ENCODE measurements at regions not wholly inside any gene's neighbourhood (a gene's known extent, or its start where the extent isn't known, plus 50 kb on each side); places are given as distances from the start of the nearest gene placed in this dataset.
A peak's percentile ranks its signal among the peaks of the same experiment; 100 is the strongest.

DNA sequence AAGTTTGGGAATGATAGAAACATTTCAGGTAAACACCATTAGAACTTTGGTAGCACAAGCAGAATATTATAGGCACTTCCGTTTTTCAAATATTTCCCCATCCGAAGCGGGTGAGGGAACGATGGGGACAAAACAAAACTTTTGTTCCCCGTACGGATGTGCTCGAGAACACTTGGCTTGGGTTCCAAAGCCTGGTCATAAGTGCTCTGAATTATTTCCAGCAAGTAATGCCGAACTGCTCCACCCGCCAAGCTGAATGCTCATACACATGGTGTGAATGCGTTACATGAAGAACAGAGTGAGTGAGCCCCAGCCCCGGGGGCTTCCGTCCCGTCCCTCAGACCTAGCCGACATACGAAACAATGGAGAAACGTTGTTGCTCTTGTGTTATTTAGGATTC is 438.2 kb upstream of the ARRDC4 start:
- in situ Hi-C loops (cut with HindIII; ENCODE audit: low sequenced_read_pairs): no loop called here
- no peak for DNase-seq (ENCODE audit: low spot score)

DNA sequence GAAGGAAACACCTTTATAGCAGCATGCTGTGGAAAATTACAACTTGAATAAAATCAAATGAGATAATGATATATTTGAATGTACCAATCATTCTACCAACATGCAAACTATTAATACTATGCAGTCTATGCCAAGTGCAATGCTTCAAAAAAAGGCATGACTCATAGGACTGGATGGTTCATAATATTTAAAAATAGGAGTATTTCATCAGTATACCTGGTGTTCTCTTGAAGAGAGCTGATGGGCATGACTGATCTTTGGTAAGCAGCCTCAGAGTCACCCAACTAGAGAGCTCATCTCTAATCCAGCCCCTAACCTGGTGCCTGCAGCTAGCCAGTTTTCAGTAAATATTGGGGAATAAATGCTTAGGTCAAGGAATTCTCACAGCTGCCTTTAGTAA is 434.7 kb upstream of the ARRDC4 start:
- in situ Hi-C loops (cut with HindIII; ENCODE audit: low sequenced_read_pairs): no loop called here
- no peak for DNase-seq (ENCODE audit: low spot score)

DNA sequence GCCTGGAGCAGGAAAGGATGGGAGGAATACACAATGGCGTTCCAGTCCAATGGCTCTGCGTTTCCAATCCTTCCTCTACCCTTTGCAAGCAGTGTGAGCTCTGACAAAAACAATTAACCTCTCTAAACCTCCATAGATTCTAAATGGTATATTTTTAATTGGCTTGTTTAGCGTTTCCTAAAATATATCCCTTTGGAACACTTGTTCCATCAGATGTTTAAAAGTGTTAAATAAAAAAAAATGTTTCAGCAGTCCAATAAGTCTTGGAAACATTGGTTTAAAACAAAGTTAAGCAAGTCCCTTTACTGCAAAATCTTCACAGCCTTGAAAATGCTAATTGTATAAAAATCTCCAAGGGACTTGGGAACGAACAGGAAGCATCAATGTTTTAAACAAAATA is 432.3 kb upstream of the ARRDC4 start:
- no peak for DNase-seq (ENCODE audit: low spot score)
- in situ Hi-C loops (cut with HindIII; ENCODE audit: low sequenced_read_pairs): no loop called here

DNA sequence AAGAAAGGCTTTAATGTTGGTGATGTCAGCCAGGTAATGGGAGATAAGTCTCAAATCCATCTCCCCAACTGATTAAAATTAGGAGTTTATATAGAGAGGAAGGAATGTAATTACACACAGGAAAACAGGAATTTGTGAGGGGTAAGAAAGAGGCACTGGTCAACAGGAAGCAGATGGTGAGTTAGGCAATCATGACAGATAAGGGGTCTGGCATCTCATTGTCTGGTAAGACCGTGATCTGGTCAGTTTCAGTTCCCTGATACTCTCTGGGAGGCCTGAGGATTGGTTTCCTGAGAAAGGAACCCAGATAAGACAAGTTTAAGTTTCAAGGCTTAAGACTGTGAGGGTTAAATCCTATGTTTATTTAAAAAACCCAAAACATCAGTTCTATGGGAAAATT is 414.7 kb upstream of the ARRDC4 start:
- in situ Hi-C loops (cut with HindIII; ENCODE audit: low sequenced_read_pairs): no loop called here
- no peak for DNase-seq (ENCODE audit: low spot score)

DNA sequence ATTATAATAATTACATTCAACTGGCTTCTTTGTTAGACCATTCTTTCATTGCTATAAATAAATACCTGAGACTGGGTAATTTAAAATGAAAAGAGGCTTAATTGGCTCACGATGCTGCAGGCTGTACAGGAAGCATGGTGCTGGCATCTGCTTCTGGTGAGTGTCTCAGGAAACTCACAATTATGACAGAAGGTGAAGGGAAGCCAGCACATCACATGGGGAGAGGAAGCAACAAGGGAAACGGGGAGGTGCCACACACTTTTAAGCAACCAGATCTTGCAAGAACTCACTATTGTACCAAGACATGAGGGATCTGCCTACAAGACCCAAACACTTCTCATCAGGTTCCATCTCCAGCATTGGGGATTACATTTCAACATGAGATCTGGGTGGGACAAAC is 413.1 kb upstream of the ARRDC4 start:
- in situ Hi-C loops (cut with HindIII; ENCODE audit: low sequenced_read_pairs): no loop called here
- no peak for DNase-seq (ENCODE audit: low spot score)

DNA sequence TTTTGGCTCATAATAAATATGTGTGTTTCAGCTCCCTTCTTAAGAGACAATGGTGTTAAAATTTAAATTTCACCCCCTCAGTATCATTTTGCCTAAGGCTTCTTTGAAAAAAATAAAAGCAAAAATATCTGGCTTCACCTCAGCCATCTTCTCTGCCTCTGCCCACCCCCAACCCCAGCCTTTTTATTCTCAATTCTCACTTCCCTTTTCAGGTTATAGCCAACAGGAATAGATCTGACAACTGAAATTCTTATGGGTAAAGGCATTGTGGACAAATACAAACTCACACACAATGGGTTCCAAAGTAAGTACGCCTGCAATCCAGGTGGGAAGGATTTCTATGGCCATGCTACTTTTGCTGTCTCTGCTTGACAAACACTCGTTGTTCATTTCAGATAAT is 399.0 kb upstream of the ARRDC4 start:
- no peak for DNase-seq (ENCODE audit: low spot score)
- in situ Hi-C loops (cut with HindIII; ENCODE audit: low sequenced_read_pairs): no loop called here

DNA sequence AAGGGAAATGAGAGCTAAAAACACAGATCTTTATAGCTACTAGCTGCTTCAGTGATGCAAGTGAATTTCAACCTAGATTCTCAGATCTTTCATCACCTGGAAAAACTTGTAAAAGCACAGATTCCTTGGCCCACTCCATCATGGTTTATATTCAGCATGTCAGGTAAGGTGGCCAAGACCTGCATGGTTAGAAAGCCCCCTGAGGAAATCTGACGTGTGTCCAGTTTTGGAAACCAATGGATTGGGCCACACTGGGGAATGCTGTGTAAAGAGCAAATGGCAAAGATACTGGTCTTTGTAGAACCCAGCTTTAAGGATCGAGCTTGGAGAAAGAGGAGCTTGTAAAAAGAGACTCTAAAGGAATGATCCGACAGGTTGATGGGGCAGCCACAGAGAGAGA is 397.0 kb upstream of the ARRDC4 start:
- in situ Hi-C loops (cut with HindIII; ENCODE audit: low sequenced_read_pairs): no loop called here
- DNase-seq (ENCODE audit: low spot score): no peak

DNA sequence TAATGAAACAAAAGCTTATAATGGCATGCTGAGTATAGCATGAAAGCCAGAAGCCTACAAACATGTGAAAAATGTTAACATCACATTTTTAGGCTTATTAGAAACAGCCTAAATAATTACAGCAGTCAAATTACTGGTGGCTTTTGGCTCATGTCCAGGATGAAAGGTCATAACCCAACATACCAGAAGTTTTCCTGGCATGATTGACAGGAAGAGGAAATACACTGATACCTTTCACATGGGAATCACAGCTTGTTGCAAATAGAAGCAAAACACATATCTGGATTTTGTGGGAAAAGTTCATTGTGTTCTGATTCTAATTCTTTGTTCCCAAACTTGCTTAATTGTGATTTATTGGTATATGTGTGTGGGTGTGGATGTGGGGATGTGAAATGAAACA is 393.5 kb upstream of the ARRDC4 start:
- in situ Hi-C loops (cut with HindIII; ENCODE audit: low sequenced_read_pairs): no loop called here
- no peak for DNase-seq (ENCODE audit: low spot score)

DNA sequence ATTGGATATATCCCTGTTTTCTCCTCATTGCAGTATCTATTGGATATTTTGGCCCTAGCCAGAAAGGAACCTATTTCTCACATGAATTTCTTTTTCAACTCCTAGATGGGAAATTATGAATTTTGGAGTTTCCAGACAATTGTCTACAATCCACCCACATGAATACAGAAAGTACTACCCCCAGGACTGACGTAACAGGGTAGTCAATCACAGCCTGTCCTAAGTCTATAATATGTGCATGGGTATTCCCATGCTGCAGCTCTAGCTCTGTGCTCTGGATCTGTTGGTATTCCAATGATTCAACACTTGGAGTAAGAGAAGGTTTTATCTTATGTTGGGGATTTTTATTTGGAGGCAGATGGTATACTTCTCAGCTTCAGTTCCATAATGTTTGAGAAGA is 393.1 kb upstream of the ARRDC4 start:
- DNase-seq (ENCODE audit: low spot score): no peak
- in situ Hi-C loops (cut with HindIII; ENCODE audit: low sequenced_read_pairs): no loop called here

DNA sequence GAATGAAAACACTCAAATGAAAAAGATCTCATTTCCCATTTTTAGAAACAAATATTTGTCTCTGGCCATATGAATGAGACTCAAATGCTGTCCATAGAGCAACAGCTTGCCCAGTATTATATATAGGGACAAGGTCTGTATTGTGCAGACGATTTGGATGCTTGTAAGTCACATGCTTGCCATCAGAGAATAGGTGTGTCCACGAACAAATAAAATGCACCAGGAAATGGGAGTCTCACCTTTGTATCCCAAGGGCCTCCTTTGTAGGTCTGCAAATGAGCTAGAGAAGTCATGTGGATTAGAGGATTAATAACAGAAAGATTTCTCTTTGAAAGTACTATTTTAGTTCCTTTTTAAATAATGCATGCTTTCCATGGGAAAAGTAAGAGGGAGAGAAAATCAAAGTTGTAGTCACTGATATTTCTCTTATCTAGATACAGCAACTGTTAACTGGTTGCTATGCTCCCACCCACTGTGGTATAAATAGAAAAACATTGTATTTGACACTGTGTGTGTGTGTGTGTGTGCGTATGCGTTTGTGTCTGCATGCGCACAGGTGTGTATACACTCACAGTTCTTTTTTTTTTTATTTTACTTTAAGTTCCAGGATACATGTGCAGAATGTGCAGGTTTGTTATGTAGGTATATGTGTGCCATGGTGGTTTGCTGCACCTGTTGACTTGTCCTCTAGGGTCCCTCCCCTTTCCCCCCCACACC is 383.4 kb upstream of the ARRDC4 start:
- in situ Hi-C loops (cut with HindIII; ENCODE audit: low sequenced_read_pairs): no loop called here
- no peak for DNase-seq (ENCODE audit: low spot score)

DNA sequence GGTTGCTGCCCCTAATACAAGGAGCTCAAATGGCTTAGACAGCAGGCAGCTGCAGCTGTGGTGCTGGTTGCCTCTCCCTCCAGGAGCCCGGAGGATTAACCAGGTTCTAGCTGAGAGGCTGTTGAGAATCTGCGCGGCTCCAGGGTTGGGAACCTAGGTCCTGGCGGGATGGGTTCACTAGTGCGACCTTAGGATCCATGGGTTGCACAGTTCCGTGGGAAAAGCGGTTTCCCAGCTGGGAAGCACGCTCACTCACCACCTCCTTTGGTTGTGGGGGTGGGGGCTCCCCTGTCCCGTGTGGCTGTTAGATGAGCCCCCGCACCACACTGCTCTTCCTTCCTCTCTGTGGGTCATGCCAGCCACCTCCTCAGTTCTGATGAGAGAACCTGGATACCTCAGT is 375.1 kb upstream of the ARRDC4 start:
- in situ Hi-C loops (cut with HindIII; ENCODE audit: low sequenced_read_pairs): no loop called here
- no peak for DNase-seq (ENCODE audit: low spot score)

DNA sequence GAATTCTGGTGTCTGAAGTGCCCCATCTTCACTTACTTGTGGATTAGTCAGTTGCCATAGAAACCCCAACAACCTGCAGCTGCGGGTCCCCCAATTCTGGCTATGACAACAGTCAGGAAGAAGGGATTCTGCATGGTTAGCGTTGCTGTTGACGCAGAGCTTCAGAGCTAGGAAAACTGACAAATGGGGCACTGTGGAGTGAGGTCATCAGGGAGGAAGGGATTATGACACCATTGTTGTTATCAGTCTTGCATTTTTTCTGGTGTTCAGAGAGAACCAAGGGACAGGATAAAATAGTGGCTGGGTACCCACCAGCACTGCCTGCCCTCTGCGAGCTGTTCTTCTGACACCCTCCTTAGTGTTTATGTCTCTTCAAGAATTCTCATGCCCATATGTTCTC is 367.7 kb upstream of the ARRDC4 start:
- DNase-seq (ENCODE audit: low spot score): no peak
- in situ Hi-C loops (cut with HindIII; ENCODE audit: low sequenced_read_pairs): no loop called here

DNA sequence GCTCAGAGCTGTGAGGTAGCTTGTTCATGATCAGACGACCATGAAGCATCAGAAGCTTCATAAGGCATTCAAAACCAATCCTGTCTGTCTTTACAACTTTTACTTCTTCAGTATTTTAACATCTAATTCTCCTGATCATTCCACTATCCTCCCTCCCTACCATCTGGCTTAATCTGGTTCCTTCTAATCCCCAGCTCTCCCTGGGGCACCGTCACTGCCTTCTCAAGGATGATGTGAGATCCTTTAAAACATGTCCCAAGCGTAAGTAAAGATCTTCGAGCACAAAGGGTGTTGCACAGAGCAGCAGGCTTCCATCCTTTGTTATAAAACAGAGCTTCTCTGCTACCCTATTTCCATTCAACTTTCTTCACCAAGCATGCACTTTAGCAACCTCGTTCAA is 362.7 kb upstream of the ARRDC4 start:
- DNase-seq (ENCODE audit: low spot score): no peak
- in situ Hi-C loops (cut with HindIII; ENCODE audit: low sequenced_read_pairs): no loop called here

DNA sequence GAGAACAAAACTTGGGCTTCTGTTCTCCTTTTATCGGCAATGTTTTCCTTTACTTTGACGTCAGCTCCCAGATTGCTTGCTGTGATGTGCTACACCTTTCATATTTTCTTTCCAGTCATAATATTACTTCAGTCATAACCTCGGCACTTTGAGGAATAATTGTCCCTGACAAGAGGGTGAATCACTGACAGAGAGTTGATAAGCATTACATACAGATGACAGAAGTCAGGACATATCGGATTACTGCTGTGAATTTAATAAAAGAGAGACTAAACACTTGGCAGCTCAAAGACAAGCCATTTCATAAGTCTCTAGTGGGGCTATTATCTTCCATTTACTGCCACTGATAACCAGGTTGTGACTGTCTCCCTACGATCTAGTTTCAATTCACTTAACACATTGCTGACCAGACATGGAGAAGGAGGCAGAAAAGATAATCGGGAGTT is 362.1 kb upstream of the ARRDC4 start:
- DNase-seq (ENCODE audit: low spot score): no peak
- in situ Hi-C loops (cut with HindIII; ENCODE audit: low sequenced_read_pairs): no loop called here

DNA sequence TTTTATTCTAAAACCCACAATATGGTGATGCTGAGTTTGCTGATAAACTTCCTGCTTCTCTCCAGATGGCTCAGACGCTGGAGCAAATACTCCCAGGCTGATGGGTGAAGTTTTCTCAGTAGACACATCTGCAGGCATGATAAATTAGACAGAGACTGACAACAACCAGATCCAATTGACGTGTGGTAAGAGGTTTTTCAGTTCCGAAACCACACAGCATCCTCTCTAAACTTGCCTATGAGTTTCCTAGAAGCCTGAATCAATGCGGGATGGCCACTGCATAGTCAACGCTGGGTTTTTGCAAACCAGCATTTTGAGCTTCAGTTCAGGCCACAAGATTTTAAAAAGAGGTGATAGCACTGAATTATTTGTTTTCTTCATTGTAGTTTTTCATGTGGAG is 360.3 kb upstream of the ARRDC4 start:
- in situ Hi-C loops (cut with HindIII; ENCODE audit: low sequenced_read_pairs): no loop called here
- no peak for DNase-seq (ENCODE audit: low spot score)

DNA sequence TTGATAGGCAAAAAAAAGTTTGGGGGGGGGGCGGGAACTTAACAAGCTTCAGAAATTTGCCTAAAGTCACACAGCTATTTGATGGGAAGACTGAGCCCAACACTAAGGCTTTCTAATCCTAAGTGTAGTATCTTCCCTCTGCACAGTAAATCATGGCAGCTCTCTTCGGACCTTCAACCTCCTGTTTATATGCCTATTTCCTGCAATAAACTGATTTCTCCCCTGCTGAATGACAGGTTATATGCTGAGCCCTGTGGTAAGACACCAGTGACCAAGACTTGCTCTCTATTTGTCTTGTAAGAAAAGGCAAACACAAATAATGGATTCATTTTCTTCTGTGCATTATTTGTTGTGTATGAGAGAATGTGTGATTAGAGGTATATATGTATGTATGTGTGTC is 355.8 kb upstream of the ARRDC4 start:
- in situ Hi-C loops (cut with HindIII; ENCODE audit: low sequenced_read_pairs): no loop called here
- no peak for DNase-seq (ENCODE audit: low spot score)

DNA sequence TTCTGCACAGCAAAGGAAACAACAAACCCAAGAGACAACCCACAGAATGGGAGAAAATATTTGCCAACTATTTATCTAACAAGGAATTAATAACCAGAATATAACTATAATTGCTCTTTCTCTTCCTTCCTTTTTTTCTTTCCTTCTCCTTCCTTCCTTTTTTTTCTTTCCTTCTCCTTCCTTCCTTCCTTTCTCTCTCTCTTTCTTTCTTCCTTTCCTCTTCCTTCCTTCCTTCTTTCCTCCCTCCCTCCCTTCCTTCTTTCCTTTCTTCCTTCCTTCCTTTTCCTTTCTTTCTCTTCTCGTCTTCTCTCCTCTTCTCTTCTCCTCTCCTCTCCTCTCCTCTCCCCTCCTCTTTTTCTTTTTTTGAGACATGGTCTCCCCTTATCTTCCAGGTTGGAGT is 345.4 kb upstream of the ARRDC4 start:
- DNase-seq (ENCODE audit: low spot score): no peak
- in situ Hi-C loops (cut with HindIII; ENCODE audit: low sequenced_read_pairs): no loop called here

DNA sequence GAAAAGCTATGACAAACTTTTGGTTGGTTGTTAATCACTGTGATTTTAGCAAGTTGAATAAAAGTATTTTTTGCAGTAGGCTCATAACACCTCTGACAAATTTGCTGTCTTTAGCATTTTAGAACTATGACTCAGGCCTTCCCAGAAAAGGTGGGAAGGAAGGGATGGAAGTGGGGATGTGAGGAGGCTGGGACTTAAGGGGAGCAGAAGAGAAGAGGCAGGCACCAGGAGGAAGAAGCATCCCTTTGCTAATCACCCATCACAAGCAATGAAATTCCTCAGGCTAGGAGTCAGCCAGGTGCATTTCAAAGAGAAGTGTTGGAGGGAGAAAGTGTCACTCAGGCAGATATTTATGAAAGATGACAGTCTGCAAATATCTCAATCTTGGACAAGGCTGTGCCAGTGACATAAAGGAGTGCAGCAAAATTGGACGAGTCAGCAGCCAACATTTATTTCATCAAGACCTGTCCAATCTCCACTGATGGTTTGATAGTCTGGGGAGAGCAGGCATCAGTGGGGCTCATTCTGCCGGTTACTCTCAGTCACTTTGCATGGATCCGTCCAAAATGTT is 337.3 kb upstream of the ARRDC4 start:
- in situ Hi-C loops (cut with HindIII; ENCODE audit: low sequenced_read_pairs): no loop called here
- DNase-seq (ENCODE audit: low spot score): peak; percentile 0

DNA sequence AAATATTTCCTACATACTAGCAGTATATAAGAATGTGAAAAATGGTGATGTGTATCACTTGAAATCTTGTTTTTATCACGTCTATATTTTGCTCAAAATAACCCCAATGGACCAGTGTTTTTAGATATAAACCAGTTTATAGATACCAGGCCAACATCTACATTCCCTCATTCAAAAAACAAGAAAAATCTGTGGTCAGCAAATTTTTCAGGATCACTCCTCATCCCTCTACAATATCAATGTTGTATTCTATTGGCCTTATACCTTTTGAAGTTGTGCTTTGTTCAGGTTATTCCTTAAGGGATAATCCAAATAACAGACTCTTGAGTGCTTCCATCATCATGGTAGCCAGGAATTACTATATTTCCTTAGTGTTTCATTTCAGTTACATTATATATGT is 332.9 kb upstream of the ARRDC4 start:
- no peak for DNase-seq (ENCODE audit: low spot score)
- in situ Hi-C loops (cut with HindIII; ENCODE audit: low sequenced_read_pairs): no loop called here

DNA sequence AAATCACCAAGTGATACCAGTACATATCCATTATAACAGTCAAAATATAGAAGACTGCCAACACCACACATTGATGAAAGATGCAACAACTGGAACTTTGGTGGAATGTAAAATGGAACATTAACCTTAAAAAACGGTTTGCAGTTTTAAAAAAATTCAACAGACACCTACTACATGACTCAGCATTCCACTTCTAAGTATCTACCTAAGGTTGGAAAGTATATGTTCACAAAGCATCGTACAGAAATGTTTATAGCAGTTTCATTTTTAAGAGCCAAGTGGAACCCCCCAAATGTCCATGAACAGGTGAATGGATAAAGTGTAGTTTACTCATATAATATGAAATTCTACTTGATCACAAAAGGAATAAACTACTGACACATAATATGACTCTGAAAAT is 314.7 kb upstream of the ARRDC4 start:
- DNase-seq (ENCODE audit: low spot score): no peak
- in situ Hi-C loops (cut with HindIII; ENCODE audit: low sequenced_read_pairs): no loop called here

DNA sequence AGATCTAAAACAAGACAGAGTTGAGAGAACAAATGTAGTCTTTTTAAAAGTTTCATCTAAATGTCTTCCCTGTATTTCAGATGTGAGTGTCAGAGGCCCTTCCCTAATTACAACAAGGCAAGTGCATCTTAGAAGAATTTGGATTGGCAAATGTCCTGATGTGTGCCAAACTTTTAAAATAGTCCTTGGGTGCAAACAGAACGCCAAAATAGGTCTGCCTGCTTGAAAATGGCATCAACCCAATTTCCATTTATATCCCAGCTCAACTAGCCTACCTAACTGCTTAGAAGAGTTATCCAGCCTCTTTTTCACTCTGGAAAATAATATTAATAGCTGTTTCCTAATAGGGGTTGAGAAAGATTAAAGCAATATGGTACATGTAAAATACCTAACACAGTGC is 311.8 kb upstream of the ARRDC4 start:
- in situ Hi-C loops (cut with HindIII; ENCODE audit: low sequenced_read_pairs): no loop called here

More for the DNA sequence above, 311.8 kb upstream of the ARRDC4 start:
- DNase-seq (ENCODE audit: low spot score): no peak
